Stimulated activated naive CD8-positive, alpha-beta T cell treated with anti-CD3 and anti-CD28 coated beads, Interleukin-15, Interleukin-2, amounts not matched to agents 100 U/mL and 50 U/mL, for 24 hours (primary cell): ENCODE measurements at regions not wholly inside any gene's neighbourhood (a gene's known extent, or its start where the extent isn't known, plus 50 kb on each side); places are given as distances from the start of the nearest gene placed in this dataset.

Experiments
- ATAC-seq: fragments of 150-1000 bp; cut with Tn5 transposase; one replicate; pipeline ENCODE4 v1.10.0; 2021
- DNase-seq: peaks from one replicate; pipeline ENCODE4 v3.0.0; 2021

DNA sequence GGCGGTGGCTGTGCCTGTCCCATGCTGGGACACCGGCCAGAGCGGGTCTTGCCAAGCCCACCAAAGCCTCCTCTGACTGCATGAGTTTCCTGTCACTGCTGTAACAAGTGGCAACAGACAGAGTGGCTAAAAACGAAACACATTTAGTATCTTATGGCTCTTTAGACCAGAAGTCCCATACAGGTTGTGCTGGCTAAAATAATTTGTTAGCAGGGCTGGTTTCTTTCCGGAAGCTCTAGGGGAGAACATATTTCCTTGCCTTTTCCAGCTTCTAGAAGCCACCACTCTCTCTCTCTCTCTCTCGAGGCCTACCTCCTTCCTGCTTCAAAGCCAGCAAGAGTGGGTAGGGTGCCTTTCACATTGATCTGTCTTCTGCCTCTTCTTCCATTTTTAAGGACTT lies 171.6 kb upstream of the PLPP4 start:
- ATAC-seq (no peak), DNase-seq (no peak)

DNA sequence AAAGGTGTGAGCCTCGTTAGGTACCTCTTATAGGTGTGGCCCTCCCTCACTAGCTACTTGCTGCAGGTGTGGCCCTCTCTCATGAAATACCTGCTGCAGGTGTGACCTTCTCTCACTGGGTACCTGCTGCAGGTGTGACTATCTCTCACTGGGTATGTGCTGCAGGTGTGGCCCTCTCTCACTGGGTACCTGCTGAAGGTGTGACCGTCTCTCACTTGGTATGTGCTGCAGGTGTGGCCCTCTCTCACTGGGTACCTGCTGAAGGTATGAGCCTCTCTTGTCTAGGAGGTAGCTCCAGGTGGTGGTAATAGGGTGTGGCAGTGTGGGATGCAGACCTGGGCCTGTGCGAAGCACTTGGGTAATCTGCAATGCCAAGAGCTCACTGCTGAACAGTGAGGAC lies 170.7 kb upstream of the PLPP4 start:
- DNase-seq (no peak), ATAC-seq (no peak)

DNA sequence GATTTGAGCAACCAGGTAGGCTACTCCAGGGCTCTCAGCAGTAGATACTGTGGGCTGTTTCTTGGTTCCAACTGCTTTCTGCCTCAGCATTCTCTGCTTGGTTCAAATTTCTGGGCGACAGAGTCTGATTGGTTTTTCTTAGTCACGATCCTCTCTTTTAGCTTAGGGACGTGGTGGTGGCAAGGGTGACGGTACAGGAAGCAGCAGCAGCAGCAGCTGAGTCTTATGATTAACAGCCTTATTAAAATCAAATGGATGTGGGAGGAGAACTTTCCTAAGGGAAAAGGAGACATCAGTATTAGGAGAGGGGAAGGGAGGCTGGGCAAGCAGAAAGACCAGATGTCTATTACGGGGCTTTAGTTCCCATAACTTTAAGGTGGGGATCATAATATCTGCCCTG lies 156.5 kb upstream of the PLPP4 start:
- DNase-seq (no peak), ATAC-seq (no peak)

DNA sequence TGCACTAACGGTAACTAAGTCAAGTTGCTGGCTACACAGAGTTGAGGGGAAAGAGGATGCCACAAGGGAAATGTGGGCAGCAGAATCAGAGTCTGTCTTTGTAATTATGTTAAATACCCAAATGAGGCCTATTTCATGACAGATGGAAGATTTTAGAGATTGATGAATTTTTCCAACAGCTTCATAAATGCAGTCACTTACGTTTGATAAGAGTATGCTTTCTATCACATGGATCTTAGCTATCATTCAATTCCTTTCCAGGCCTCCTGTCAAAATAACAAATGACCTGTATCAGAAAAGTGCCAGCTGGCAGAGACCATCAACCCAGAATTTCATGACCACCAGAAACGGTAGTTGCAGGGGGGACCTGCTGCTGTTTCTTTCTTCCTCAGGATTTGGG lies 148.4 kb upstream of the PLPP4 start:
- ATAC-seq (no peak), DNase-seq (no peak)

- DNase-seq: no peak
- no peak for ATAC-seq
Observed at GRCh38 chr10:120313715-120314114, 143.3 kb upstream of the PLPP4 start.

- ATAC-seq: no peak
- no peak for DNase-seq
Observed at GRCh38 chr10:120314442-120314841, 142.6 kb upstream of the PLPP4 start.

- no peak for DNase-seq
- no peak for ATAC-seq
Observed at GRCh38 chr10:120318862-120319261, 138.2 kb upstream of the PLPP4 start.

DNA sequence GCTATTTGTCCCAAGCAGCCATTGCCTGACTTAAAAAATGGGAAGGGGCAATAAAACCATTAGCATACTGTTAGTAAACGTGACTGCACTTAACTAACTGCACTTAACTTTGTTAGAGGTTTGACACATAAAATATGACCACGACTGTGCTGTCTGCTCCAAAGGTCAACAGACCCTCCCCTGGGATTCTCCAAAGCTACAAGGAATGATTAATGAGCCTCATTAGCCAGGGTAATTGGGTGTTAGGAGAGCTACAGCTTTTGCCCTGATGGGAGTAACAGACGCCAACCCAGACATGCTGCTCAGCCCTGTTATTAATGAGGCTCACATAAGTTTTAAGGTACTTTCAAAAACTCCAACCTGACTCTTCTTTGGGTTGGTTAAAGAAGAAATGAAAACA lies 129.4 kb upstream of the PLPP4 start:
- DNase-seq: no peak
- no peak for ATAC-seq

GRCh38 chr10:120328647-120329046 lies 128.4 kb upstream of the PLPP4 start:
- DNase-seq: no peak
- ATAC-seq: no peak

DNA sequence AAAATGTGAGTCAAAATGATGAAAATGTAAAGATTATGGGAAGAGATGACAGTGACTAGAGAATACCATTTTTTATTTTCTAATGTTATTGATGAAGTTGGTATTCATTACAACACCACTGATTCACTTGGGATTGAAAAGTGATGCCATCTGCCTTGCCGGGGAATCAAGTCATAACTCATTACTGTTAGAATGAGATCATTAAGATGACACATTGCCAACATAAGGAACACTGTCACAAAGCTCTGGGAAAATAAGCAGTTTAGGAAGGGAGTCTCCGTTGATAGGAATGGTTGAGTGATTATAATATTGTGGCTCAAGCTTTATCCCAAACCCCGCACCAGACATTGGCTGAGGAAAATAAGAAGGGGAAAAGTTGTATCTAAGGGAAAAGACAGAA lies 121.5 kb upstream of the PLPP4 start:
- ATAC-seq (no peak), DNase-seq (no peak)

GRCh38 chr10:120336306-120336910 lies 120.6 kb upstream of the PLPP4 start:
- ATAC-seq (no peak), DNase-seq (no peak)

GRCh38 chr10:120336911-120337540 lies 120.0 kb upstream of the PLPP4 start:
- DNase-seq (peak; percentile 63), ATAC-seq (no peak)

GRCh38 chr10:120342115-120342714 lies 114.8 kb upstream of the PLPP4 start:
- ATAC-seq: no peak
- DNase-seq: no peak

DNA sequence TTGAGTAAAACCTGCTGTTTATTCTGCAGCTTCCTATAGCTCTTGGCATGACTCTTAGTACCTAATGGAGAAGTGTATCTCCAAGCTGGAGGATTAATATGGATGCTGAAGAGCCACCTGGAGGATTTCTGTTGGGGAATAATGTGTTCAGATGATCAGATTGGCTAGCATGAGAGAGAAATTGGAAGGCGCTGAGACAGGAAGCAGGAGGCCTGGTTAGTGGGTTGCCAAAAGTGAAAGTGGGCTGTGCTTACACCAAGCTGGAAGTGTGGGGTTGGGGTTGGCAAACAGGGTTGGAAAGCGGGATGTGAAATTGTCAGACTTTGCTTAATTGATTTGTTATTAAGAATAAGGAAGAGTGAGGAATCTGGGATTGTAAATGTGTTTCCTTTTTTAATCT lies 111.8 kb upstream of the PLPP4 start:
- no peak for ATAC-seq
- no peak for DNase-seq

DNA sequence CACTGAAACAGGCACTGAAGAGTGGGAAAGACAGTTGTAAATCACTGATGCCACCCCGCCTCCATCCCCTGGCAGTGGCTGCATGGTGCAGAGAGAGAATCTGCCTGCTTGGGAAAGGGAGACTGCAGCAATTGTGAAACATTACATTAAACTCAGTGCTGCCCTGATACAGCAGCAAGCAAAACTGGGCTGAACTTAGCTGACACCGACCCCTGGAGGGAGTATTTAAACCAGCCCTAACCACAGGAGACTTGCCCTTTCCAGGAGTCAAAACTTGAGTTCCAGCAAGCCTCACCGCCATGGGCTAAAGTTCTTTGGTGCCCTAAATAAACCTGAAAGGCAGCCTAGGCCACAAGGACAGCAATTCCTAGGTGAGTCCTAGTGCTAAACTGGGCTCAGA lies 109.4 kb upstream of the PLPP4 start:
- ATAC-seq: no peak
- DNase-seq: no peak

GRCh38 chr10:120349069-120349468 lies 108.0 kb upstream of the PLPP4 start:
- DNase-seq: no peak

DNA sequence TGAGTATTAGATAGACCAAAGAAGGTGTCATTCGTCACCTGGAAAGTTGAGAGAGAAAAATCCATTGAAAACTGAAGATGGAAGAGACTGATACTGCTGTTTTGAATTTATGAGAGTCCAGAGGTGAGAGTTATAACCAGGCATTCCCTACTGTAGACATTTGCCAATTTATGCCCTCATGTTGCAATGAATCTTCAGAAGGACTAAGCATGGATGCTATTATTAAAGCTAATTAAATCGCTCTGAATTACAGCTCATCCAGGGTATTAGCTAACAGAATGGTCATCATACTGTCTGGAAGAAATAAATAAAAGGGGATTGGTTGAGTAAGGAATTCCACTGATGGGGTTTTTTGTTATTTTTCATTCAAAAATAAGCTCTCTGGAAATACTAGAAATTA lies 101.6 kb upstream of the PLPP4 start:
- DNase-seq (no peak), ATAC-seq (no peak)

More at GRCh38 chr10:120349069-120349468, 108.0 kb upstream of the PLPP4 start:
- no peak for ATAC-seq

GRCh38 chr10:120360571-120360970 lies 96.5 kb upstream of the PLPP4 start:
- no peak for DNase-seq
- no peak for ATAC-seq

DNA sequence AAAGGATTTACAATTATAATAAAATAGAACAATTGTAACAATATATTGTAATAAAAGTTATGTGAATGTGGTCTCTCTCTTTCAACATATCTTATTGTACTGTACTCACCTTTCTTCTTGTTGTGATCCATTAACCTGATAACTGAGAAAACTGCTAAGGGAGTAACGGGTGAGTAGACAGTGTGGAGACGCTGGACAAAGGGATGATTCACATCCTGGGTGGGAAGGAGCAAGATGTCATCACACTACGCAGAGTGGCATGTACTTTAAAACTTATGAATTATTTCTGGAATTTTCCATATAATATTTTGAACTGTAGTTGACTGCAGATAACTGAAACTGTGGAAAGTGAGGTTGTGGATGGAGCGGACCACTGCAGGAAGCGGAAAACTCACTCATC lies 91.2 kb upstream of the PLPP4 start:
- ATAC-seq: no peak
- DNase-seq: no peak

DNA sequence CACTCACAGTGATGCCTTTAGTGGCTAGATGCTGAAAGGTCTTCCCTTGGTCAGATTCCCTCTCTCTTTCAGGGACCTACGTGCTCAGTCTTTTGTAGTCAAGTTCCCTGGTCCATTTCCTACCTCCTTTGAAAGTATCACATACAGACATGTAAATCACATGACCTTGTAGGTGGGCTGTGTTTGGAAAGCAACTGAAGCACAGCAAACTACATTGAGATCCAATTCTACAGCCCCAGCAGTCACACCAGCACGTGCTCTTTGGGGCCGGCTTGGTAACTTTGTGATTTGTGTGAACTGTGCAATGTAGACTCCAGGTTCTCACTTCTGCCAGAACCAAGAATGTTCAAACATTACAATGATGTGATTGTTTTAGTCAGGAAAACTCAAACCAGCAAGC lies 89.7 kb upstream of the PLPP4 start:
- no peak for ATAC-seq
- DNase-seq: no peak

DNA sequence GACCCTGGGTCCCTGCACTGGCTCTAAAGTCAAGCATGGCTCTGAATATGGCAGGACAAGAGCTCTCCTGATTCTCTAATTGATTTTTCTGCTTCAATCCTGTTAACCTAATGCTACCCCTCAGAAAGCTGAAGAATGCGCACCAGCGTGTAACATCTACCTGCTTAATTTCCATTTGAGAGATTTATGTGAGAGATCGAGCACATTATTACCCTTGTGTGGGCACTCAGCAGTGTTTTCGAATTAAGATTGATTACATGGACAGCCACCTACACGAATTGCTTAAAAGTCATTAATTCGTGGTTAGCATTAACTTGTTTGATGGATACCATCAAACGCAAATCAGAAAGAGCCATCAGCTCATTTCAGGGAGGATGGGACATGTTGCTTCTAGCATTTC lies 88.7 kb upstream of the PLPP4 start:
- no peak for DNase-seq
- no peak for ATAC-seq

DNA sequence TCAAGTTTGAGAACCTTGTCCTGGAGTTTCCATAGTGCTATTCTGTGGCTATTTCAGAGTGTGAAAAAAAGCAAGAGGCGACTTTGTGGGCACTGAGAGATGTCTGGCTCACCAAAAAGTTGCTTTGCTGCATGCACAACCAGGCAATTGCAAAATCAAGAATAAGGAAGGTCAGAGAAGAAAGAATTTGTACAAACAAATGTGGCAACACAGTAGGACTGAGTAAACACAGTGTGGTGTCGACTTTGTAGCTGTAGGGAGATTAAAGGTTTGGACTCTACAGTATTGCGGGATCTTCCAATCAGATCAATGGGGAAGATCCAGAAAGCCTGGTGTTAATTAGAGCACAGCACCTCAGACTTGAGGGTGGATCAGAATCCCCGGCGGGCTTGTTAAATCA lies 88.1 kb upstream of the PLPP4 start:
- DNase-seq (no peak), ATAC-seq (no peak)

DNA sequence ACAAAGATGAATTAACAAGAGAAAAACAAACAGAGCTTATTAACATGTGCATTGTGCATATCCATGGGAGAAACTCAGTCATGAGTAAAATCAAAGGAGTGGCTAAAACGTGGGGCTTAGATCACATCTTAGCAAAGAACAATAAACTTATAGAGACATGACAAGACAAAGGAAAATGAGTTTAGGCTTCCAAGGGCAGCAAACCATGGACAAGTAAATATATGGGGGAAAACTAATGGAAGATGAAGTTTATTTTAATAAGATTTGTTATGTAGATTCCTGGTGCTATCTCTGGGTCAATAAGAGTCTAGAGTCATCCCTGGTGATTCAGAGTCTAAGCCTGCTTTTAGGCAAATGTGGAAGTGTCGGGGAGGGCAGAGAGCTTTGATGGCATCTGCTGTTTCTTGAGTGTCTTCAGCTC lies 87.2 kb upstream of the PLPP4 start:
- no peak for ATAC-seq
- DNase-seq: no peak

GRCh38 chr10:120371856-120372255 lies 85.2 kb upstream of the PLPP4 start:
- no peak for DNase-seq

More at GRCh38 chr10:120371856-120372255, 85.2 kb upstream of the PLPP4 start:
- no peak for ATAC-seq
